MCF 10A (cell line): ENCODE measurements at regions not wholly inside any gene's neighbourhood (a gene's known extent, or its start where the extent isn't known, plus 50 kb on each side); places are given as distances from the start of the nearest gene placed in this dataset.

Experiments used
- BruUV-seq: library from RNA; stranded (reverse); fragments of 400-500 nt; replicated peaks from 2 replicates; lab custom pipeline; 2021; lab: Mats Ljungman, UMichigan
- CTCF ChIA-PET: fragments of 300-600 bp; sonication (Branson Sonifier 250); formaldehyde crosslinking; extraction: SDS; loops from one replicate; lab custom pipeline; 2021; ENCODE audit warnings: antibody characterized with exemption, inconsistent platforms; lab: Yijun Ruan, JAX
- POLR2A ChIA-PET: fragments of 300-600, 350-650 bp; sonication (Branson Sonifier 250); formaldehyde crosslinking; extraction: SDS; loops from one replicate; lab custom pipeline; 2020; ENCODE audit warnings: antibody characterized with exemption, inconsistent platforms; lab: Yijun Ruan, JAX
- DNase-seq: peaks from one replicate; pipeline ENCODE4 v3.0.0-alpha.2; 2018; ENCODE audit not compliant: unreplicated experiment
- H3K27ac Mint-ChIP-seq: one replicate; pipeline ENCODE4 v1.8.0; 2022; ENCODE audit warnings: mild to moderate bottlenecking, low read depth, mixed read lengths; ENCODE audit not compliant: unreplicated experiment
- H3K27me3 Mint-ChIP-seq: one replicate; pipeline ENCODE4 v1.8.0; 2022; ENCODE audit warnings: mixed read lengths; ENCODE audit not compliant: insufficient read depth, unreplicated experiment
- H3K36me3 Mint-ChIP-seq: one replicate; pipeline ENCODE4 v1.8.0; 2022; ENCODE audit warnings: mild to moderate bottlenecking, moderate library complexity, mixed read lengths; ENCODE audit not compliant: insufficient read depth, unreplicated experiment
- H3K4me1 Mint-ChIP-seq: one replicate; pipeline ENCODE4 v1.8.0; 2022; ENCODE audit warnings: mixed read lengths; ENCODE audit not compliant: insufficient read depth, unreplicated experiment
- H3K4me3 Mint-ChIP-seq: one replicate; pipeline ENCODE4 v1.8.0; 2022; ENCODE audit warnings: mild to moderate bottlenecking, moderate library complexity, mixed read lengths; ENCODE audit not compliant: unreplicated experiment
- H3K9me3 Mint-ChIP-seq: one replicate; pipeline ENCODE4 v1.8.0; 2022; ENCODE audit warnings: mixed read lengths; ENCODE audit not compliant: unreplicated experiment
- CTCF ChIP-seq: fragments of 200-600 bp; IDR thresholded peaks from one replicate; pipeline ENCODE4 v1.8.0; 2022; ENCODE audit warnings: antibody characterized with exemption, mild to moderate bottlenecking; ENCODE audit not compliant: unreplicated experiment
- intact Hi-C: fragments of 100-400 bp; cut with micrococcal nuclease; formaldehyde crosslinking; loops from 2 replicates; pipeline ENCODE4 v1.14.1; 2022

- Mint-ChIP-seq H3K9me3 (peaks cover 10% of the 10 kb centered on the region), H3K27ac (no peak overlapping the region), H3K4me3 (no peak overlapping the region), H3K36me3 (no peaks in the 10 kb centered on the region), H3K27me3 (no peaks in the 10 kb centered on the region), H3K4me1 (peaks cover 33% of the 10 kb centered on the region)
- ChIA-PET POLR2A (no interaction called here), CTCF (no interaction called here)
- no peak for TF ChIP-seq CTCF
- intact Hi-C loops, result no loop called here
- no peak for DNase-seq
- BruUV-seq, result no TSS peak
These were observed 54.9 kb upstream of the SDK1 start for GRCh38 chr7:3246127-3246526.

- Mint-ChIP-seq H3K4me3 (no peak overlapping the region), H3K36me3 (no peaks in the 10 kb centered on the region), H3K27ac (no peak overlapping the region), H3K9me3 (peaks cover 10% of the 10 kb centered on the region), H3K27me3 (no peaks in the 10 kb centered on the region), H3K4me1 (peaks cover 33% of the 10 kb centered on the region)
- POLR2A ChIA-PET, result no interaction called here
- intact Hi-C loops, result no loop called here
- BruUV-seq, result no TSS peak
- DNase-seq, result no peak
- CTCF ChIA-PET, result no interaction called here
- TF ChIP-seq CTCF, result no peak
These were observed 54.4 kb upstream of the SDK1 start for GRCh38 chr7:3246651-3247050.

- POLR2A ChIA-PET, result no interaction called here
These were observed 50.3 kb upstream of the SDK1 start for GRCh38 chr7:3250725-3251124.

More at GRCh38 chr7:3250725-3251124, 50.3 kb upstream of the SDK1 start:
- no TSS peak for BruUV-seq
- intact Hi-C loops, result no loop called here
- CTCF ChIA-PET, result interaction anchor here (0.7 kb wide), 1 partner anchor 25 kb away, joined by 3 read pairs; no protein-coding TSS in a partner anchor
- no peak overlapping the region for H3K4me3 Mint-ChIP-seq
- H3K9me3 Mint-ChIP-seq, result peaks cover 10% of the 10 kb centered on the region
- no peak overlapping the region for H3K27ac Mint-ChIP-seq
- H3K4me1 Mint-ChIP-seq, result peaks cover 5% of the 10 kb centered on the region
- TF ChIP-seq CTCF, result no peak
- DNase-seq, result no peak
- H3K27me3 Mint-ChIP-seq, result no peaks in the 10 kb centered on the region
- H3K36me3 Mint-ChIP-seq, result no peaks in the 10 kb centered on the region
